ENCODE measurements at regions not wholly inside any gene's neighbourhood (a gene's known extent, or its start where the extent isn't known, plus 50 kb on each side); places are given as distances from the start of the nearest gene placed in this dataset.

- intact Hi-C loops (cut with DNase I) = loop anchor here (10.0 kb wide), 1 partner anchor 447 kb away; no protein-coding TSS in a partner anchor
- DNase-seq = no peak
These were observed 425.8 kb upstream of the POU3F3 start for GRCh38 chr2:104428155-104428554.

- intact Hi-C loops (cut with DNase I) = loop anchor here (5.0 to 10.0 kb wide), 2 partner anchors 423 to 445 kb away; partner anchors contain the start of gene POU3F3
- DNase-seq = peak in 1 of 10 donors; percentile 66
These were observed 424.1 kb upstream of the POU3F3 start for GRCh38 chr2:104429639-104430358.

GRCh38 chr2:104430359-104430740 lies 423.6 kb upstream of the POU3F3 start:
- intact Hi-C loops (cut with DNase I) = loop anchor here (5.0 kb wide), 1 partner anchor 422 kb away; the partner anchor contains the start of gene POU3F3
- DNase-seq = peak in 7 of 10 donors; percentile 49 to 94 (median 71)

GRCh38 chr2:104430852-104431251 lies 423.1 kb upstream of the POU3F3 start:
- no peak for DNase-seq
- intact Hi-C loops (cut with DNase I) = loop anchor here (5.0 kb wide), 1 partner anchor 421 kb away; the partner anchor contains the start of gene POU3F3

- no peak for DNase-seq
- intact Hi-C loops (cut with DNase I) = loop anchor here (5.0 kb wide), 1 partner anchor 421 kb away; the partner anchor contains the start of gene POU3F3
These were observed 422.2 kb upstream of the POU3F3 start for GRCh38 chr2:104431701-104432121.

GRCh38 chr2:104432401-104432800 lies 421.5 kb upstream of the POU3F3 start:
- no peak for DNase-seq
- intact Hi-C loops (cut with DNase I) = loop anchor here (5.0 kb wide), 1 partner anchor 420 kb away; the partner anchor contains the start of gene POU3F3

- intact Hi-C loops (cut with DNase I) = loop anchor here (5.0 kb wide), 1 partner anchor 419 kb away; the partner anchor contains the start of gene POU3F3
- no peak for DNase-seq
These were observed 420.9 kb upstream of the POU3F3 start for GRCh38 chr2:104432991-104433390.

- intact Hi-C loops (cut with DNase I) = loop anchor here (5.0 kb wide), 1 partner anchor 419 kb away; the partner anchor contains the start of gene POU3F3
- no peak for DNase-seq
These were observed 420.3 kb upstream of the POU3F3 start for GRCh38 chr2:104433657-104434056.

GRCh38 chr2:104434318-104434792 lies 419.6 kb upstream of the POU3F3 start:
- intact Hi-C loops (cut with DNase I) = loop anchor here (5.0 kb wide), 1 partner anchor 418 kb away; the partner anchor contains the start of gene POU3F3
- peak in 6 of 10 donors; percentile 42 to 87 (median 44) for DNase-seq

- DNase-seq = no peak
- intact Hi-C loops (cut with DNase I) = loop anchor here (5.0 kb wide), 1 partner anchor 417 kb away; the partner anchor contains the start of gene POU3F3
These were observed 418.9 kb upstream of the POU3F3 start for GRCh38 chr2:104434966-104435365.

GRCh38 chr2:104438481-104438880 lies 415.4 kb upstream of the POU3F3 start:
- no peak for DNase-seq
- intact Hi-C loops (cut with DNase I) = no loop called here

GRCh38 chr2:104443145-104443544 lies 410.8 kb upstream of the POU3F3 start:
- intact Hi-C loops (cut with DNase I) = no loop called here
- no peak for DNase-seq

GRCh38 chr2:104444392-104444791 lies 409.5 kb upstream of the POU3F3 start:
- intact Hi-C loops (cut with DNase I) = no loop called here
- DNase-seq = peak in 1 of 10 donors; percentile 80

GRCh38 chr2:104444889-104445288 lies 409.0 kb upstream of the POU3F3 start:
- DNase-seq = no peak
- intact Hi-C loops (cut with DNase I) = loop anchor here (5.0 kb wide), 1 partner anchor 57 kb away; no protein-coding TSS in a partner anchor

GRCh38 chr2:104447831-104448434 lies 406.0 kb upstream of the POU3F3 start:
- intact Hi-C loops (cut with DNase I) = loop anchor here (5.0 kb wide), 1 partner anchor 54 kb away; no protein-coding TSS in a partner anchor
- DNase-seq = no peak

- no peak for DNase-seq
- intact Hi-C loops (cut with DNase I) = loop anchor here (5.0 kb wide), 1 partner anchor 53 kb away; no protein-coding TSS in a partner anchor
These were observed 405.1 kb upstream of the POU3F3 start for GRCh38 chr2:104448661-104449440.

- DNase-seq = no peak
- intact Hi-C loops (cut with DNase I) = no loop called here
These were observed 401.4 kb upstream of the POU3F3 start for GRCh38 chr2:104452558-104452957.

GRCh38 chr2:104462731-104463130 lies 391.2 kb upstream of the POU3F3 start:
- intact Hi-C loops (cut with DNase I) = no loop called here
- no peak for DNase-seq

GRCh38 chr2:104465981-104466380 lies 387.9 kb upstream of the POU3F3 start:
- intact Hi-C loops (cut with DNase I) = no loop called here

GRCh38 chr2:104468846-104469245 lies 385.1 kb upstream of the POU3F3 start:
- intact Hi-C loops (cut with DNase I) = no loop called here
- DNase-seq = no peak

More at GRCh38 chr2:104465981-104466380, 387.9 kb upstream of the POU3F3 start:
- no peak for DNase-seq
